ENCODE measurements at regions not wholly inside any gene's neighbourhood (a gene's known extent, or its start where the extent isn't known, plus 50 kb on each side); places are given as distances from the start of the nearest gene placed in this dataset.

- no peak for TF ChIP-seq POLR2AphosphoS5 (IDR thresholded peaks at IDR 0.05; ENCODE audit: low read depth)
- TF ChIP-seq CTCF (conservative IDR thresholded peaks at IDR 0.05; ENCODE audit: low read depth in 2 of 2): no peak
- TF ChIP-seq EZH2phosphoT487 (IDR thresholded peaks at IDR 0.05; ENCODE audit: unreplicated experiment): no peak
- no peak for TF ChIP-seq ZNF331 (CRISPR knock-in tag; IDR thresholded peaks at IDR 0.05; ENCODE audit: low read depth)
- TF ChIP-seq CREB1 (CRISPR knock-in tag; IDR thresholded peaks at IDR 0.05; ENCODE audit: low read depth): no peak
- no peak for TF ChIP-seq EZH2 (IDR thresholded peaks at IDR 0.05; ENCODE audit: low read depth, unreplicated experiment)
These were observed 508.8 kb upstream of the CTNND2 start for GRCh38 chr5:12413075-12413474.

Data from GM23338 (cell line).